ENCODE measurements at regions not wholly inside any gene's neighbourhood (a gene's known extent, or its start where the extent isn't known, plus 50 kb on each side); places are given as distances from the start of the nearest gene placed in this dataset.

- Histone ChIP-seq H3K27ac (no peak overlapping the region), H3K36me3 (no peaks in the 10 kb centered on the region), H3K4me1 (no peaks in the 10 kb centered on the region), H3K4me3 (no peak overlapping the region), H3K9me3 (peaks cover 0 to 10% (median 0%) of the 10 kb centered on the region in 8 donors), H3K27me3 (replicated peaks in 1 of 7) (no peaks in the 10 kb centered on the region)
- intact Hi-C loops (cut with DNase I; ENCODE audit: low total_unique reads): no loop called here
- WGBS, 5 donors: 78 to 95% (median 83%) methylated on average over 1 of the region's 1 CpG
- TF ChIP-seq POLR2AphosphoS5 (IDR thresholded peaks at IDR 0.05) (no peak), POLR2A (IDR thresholded peaks at IDR 0.05) (no peak)
- TF ChIP-seq, protein P1, sequence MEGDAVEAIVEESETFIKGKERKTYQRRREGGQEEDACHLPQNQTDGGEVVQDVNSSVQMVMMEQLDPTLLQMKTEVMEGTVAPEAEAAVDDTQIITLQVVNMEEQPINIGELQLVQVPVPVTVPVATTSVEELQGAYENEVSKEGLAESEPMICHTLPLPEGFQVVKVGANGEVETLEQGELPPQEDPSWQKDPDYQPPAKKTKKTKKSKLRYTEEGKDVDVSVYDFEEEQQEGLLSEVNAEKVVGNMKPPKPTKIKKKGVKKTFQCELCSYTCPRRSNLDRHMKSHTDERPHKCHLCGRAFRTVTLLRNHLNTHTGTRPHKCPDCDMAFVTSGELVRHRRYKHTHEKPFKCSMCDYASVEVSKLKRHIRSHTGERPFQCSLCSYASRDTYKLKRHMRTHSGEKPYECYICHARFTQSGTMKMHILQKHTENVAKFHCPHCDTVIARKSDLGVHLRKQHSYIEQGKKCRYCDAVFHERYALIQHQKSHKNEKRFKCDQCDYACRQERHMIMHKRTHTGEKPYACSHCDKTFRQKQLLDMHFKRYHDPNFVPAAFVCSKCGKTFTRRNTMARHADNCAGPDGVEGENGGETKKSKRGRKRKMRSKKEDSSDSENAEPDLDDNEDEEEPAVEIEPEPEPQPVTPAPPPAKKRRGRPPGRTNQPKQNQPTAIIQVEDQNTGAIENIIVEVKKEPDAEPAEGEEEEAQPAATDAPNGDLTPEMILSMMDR (IDR thresholded peaks at IDR 0.05 in 8 of 11, conservative IDR thresholded peaks at IDR 0.05 in 3 of 11): no peak
- no peak for DNase-seq
These were observed 480.7 kb downstream of the GRXCR1 start for GRCh38 chr4:43373201-43373600.

DNA sequence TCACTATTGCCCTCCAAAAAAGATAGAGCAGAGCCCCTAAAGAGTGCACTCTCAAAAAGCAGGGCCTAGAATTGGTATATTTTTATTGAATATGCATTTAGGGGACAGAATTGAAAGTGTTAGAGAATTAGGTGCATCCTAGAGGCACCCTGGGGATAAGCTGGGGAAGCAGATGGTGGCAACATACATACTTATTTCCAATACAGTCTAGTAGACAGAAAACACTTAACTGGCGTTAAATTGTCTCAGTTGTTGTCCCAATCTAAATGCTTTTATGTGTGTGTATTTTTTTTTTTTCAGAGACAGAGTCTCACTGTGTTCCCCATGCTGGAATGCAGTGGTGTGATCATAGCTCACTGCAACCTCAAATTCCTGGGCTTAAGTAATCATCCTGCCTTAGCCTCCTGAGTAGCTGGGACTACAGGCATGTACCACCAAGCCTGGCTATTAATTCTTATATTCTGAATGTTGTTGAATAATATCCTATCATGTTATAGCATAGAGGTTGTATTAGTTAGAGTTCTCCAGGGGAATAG, 481.8 kb downstream of the GRXCR1 start:
- 52 to 78% (median 70%) methylated on average over 1 of the region's 1 CpG for WGBS, 5 donors
- TF ChIP-seq, protein P1 (IDR thresholded peaks at IDR 0.05 in 8 of 11, conservative IDR thresholded peaks at IDR 0.05 in 3 of 11): no peak
- no peak for TF ChIP-seq POLR2A (IDR thresholded peaks at IDR 0.05)
- TF ChIP-seq POLR2AphosphoS5 (IDR thresholded peaks at IDR 0.05): no peak
- intact Hi-C loops (cut with DNase I; ENCODE audit: low total_unique reads): no loop called here
- no peak for DNase-seq
- Histone ChIP-seq H3K27me3 (replicated peaks in 1 of 7) (no peaks in the 10 kb centered on the region), H3K9me3 (peaks cover 0 to 10% (median 0%) of the 10 kb centered on the region in 8 donors), H3K36me3 (no peaks in the 10 kb centered on the region), H3K4me1 (no peaks in the 10 kb centered on the region), H3K27ac (no peak overlapping the region), H3K4me3 (no peak overlapping the region)

DNA sequence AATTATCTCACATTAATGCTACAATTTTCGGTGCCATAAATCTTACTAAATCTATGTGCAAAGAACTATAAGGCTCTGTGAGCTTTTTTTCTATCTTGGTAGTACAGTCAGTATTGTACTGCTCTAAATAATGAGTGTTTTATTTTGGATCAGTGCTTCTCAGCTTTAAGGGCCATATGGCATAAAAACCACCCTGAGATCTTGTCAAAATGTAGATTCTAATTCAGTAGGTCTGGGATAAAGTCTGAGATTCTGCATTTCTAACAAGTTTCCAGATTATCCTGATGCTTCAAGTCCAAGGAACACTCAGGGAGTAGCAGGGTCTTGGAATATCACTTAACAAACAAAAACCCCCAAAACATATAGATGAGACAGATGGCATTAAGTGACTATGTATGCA, 486.5 kb downstream of the GRXCR1 start:
- H3K9me3 ChIP-seq: peaks cover 0 to 10% (median 0%) of the 10 kb centered on the region in 8 donors
- TF ChIP-seq POLR2A (IDR thresholded peaks at IDR 0.05) (no peak), POLR2AphosphoS5 (IDR thresholded peaks at IDR 0.05) (no peak)
- TF ChIP-seq, protein P1 (IDR thresholded peaks at IDR 0.05 in 8 of 11, conservative IDR thresholded peaks at IDR 0.05 in 3 of 11): no peak
- H3K27me3 ChIP-seq (replicated peaks in 1 of 7): no peaks in the 10 kb centered on the region
- intact Hi-C loops (cut with DNase I; ENCODE audit: low total_unique reads): no loop called here
- H3K27ac ChIP-seq: no peak overlapping the region
- 78 to 93% (median 88%) methylated on average over 1 of the region's 1 CpG for WGBS, 5 donors
- no peak for DNase-seq
- no peaks in the 10 kb centered on the region for H3K36me3 ChIP-seq
- H3K4me3 ChIP-seq: no peak overlapping the region
- no peaks in the 10 kb centered on the region for H3K4me1 ChIP-seq

DNA sequence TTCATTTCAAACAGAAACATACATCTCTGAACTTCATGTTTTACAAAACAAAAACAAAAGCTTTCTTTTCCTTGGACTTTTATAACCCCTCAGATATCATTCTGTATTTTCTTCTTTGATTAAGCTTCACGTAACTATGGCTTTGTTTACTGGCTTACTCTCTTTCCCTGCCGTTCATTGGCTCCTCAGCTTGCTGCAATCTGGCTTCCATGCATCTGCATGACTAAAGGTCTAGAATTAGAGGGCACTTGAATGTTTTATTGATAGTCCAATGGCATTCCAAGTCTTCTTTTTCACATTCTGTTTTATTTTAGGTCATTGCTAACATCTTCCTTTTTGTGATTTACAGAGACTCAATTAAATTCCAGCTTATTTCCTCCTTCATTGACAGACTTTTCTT, 487.6 kb downstream of the GRXCR1 start:
- Histone ChIP-seq H3K4me1 (no peaks in the 10 kb centered on the region), H3K27ac (no peak overlapping the region), H3K27me3 (replicated peaks in 1 of 7) (no peaks in the 10 kb centered on the region), H3K4me3 (no peak overlapping the region), H3K36me3 (no peaks in the 10 kb centered on the region), H3K9me3 (peaks cover 0 to 10% (median 0%) of the 10 kb centered on the region in 8 donors)
- no peak for TF ChIP-seq POLR2A (IDR thresholded peaks at IDR 0.05)
- no peak for TF ChIP-seq POLR2AphosphoS5 (IDR thresholded peaks at IDR 0.05)
- TF ChIP-seq, protein P1 (IDR thresholded peaks at IDR 0.05 in 8 of 11, conservative IDR thresholded peaks at IDR 0.05 in 3 of 11): no peak
- DNase-seq: no peak
- intact Hi-C loops (cut with DNase I; ENCODE audit: low total_unique reads): no loop called here
- WGBS, 5 donors: 62 to 88% (median 81%) methylated on average over 2 of the region's 2 CpGs
